Fibroblast of the aortic adventitia (primary cell): ENCODE measurements at regions not wholly inside any gene's neighbourhood (a gene's known extent, or its start where the extent isn't known, plus 50 kb on each side); places are given as distances from the start of the nearest gene placed in this dataset.

Experiments used
- DNase-seq: peaks from one replicate; pipeline ENCODE4 v3.0.0-alpha.2; 2010; ENCODE audit warnings: low read depth
- H3K4me3 ChIP-seq: 2 replicates; pipeline ENCODE4 v1.5.1; 2011; ENCODE audit warnings: low read depth, mild to moderate bottlenecking, control low read depth, low read length, moderate library complexity
- CTCF ChIP-seq: IDR thresholded peaks from 2 replicates; pipeline ENCODE4 v1.5.1; 2011; ENCODE audit warnings: mild to moderate bottlenecking, low read length, control low read depth, inconsistent platforms; ENCODE audit not compliant: insufficient read depth

GRCh38 chr3:152922554-152922953 lies 87.6 kb downstream of the P2RY1 start:
- no peak for DNase-seq
- H3K4me3 ChIP-seq: no peak overlapping the region
- no peak for TF ChIP-seq CTCF

GRCh38 chr3:152927131-152927530 lies 92.2 kb downstream of the P2RY1 start:
- H3K4me3 ChIP-seq: no peak overlapping the region
- DNase-seq: no peak
- TF ChIP-seq CTCF: no peak

- no peak overlapping the region for H3K4me3 ChIP-seq
- no peak for TF ChIP-seq CTCF
- DNase-seq: no peak
Measured at GRCh38 chr3:152930516-152930915, 95.6 kb downstream of the P2RY1 start.

GRCh38 chr3:152937234-152937633 lies 102.3 kb downstream of the P2RY1 start:
- H3K4me3 ChIP-seq: no peak overlapping the region
- TF ChIP-seq CTCF: no peak
- DNase-seq: peak; percentile 20

GRCh38 chr3:152938974-152939636 lies 104.2 kb downstream of the P2RY1 start:
- H3K4me3 ChIP-seq: no peak overlapping the region
- DNase-seq: no peak
- TF ChIP-seq CTCF: no peak

- H3K4me3 ChIP-seq: no peak overlapping the region
- no peak for TF ChIP-seq CTCF
- no peak for DNase-seq
Measured at GRCh38 chr3:152941859-152942258, 106.9 kb downstream of the P2RY1 start.

GRCh38 chr3:152942366-152942765 lies 107.4 kb downstream of the P2RY1 start:
- no peak for DNase-seq
- no peak for TF ChIP-seq CTCF
- H3K4me3 ChIP-seq: no peak overlapping the region
